Caco-2 (cell line): ENCODE measurements at regions not wholly inside any gene's neighbourhood (a gene's known extent, or its start where the extent isn't known, plus 50 kb on each side); places are given as distances from the start of the nearest gene placed in this dataset.

Experiments
- BruUV-seq: library from RNA; stranded (reverse); fragments of 400-500 nt; replicated peaks from 2 replicates; lab custom pipeline; 2021; lab: Mats Ljungman, UMichigan
- CTCF ChIA-PET: fragments of 300-600 bp; sonication (Branson Sonifier 250); formaldehyde crosslinking; loops from one replicate; lab custom pipeline; 2022; ENCODE audit warnings: antibody characterized with exemption; lab: Charles Lee
- POLR2A ChIA-PET: fragments of 300-600 bp; sonication (Branson Sonifier 250); formaldehyde crosslinking; loops from one replicate; lab custom pipeline; 2022; ENCODE audit warnings: antibody characterized with exemption; lab: Charles Lee
- DNase-seq, 2 experiments: peaks; one replicate each; pipeline versions ENCODE4 v3.0.0 to v3.0.0-alpha.2; 2020 to 2022
- H3K27me3 ChIP-seq: replicated peaks from 2 replicates; pipeline ENCODE4 v1.6.0; 2011; ENCODE audit warnings: low read length; ENCODE audit not compliant: control insufficient read depth, insufficient read depth
- H3K36me3 ChIP-seq: 2 replicates; pipeline ENCODE4 v1.5.1; 2011; ENCODE audit warnings: low read length; ENCODE audit not compliant: control insufficient read depth, insufficient read depth
- H3K4me1 ChIP-seq: fragments of 250-450 bp; sonication (Bioruptor Pico); 2 replicates; pipeline ENCODE4 v1.5.1; 2020; ENCODE audit warnings: mild to moderate bottlenecking
- H3K4me3 ChIP-seq: 2 replicates; pipeline ENCODE4 v1.5.1; 2011; ENCODE audit warnings: low read depth, mild to moderate bottlenecking, control low read depth, low read length
- H3K9me3 ChIP-seq: fragments of 250-450 bp; sonication (Bioruptor Pico); 2 replicates; pipeline ENCODE4 v1.5.1; 2020; ENCODE audit warnings: mild to moderate bottlenecking, moderate library complexity
- H3K27ac Mint-ChIP-seq: one replicate; pipeline ENCODE4 v1.8.0; 2022; ENCODE audit warnings: mixed read lengths; ENCODE audit not compliant: unreplicated experiment
- H3K27me3 Mint-ChIP-seq: one replicate; pipeline ENCODE4 v1.8.0; 2022; ENCODE audit warnings: mixed read lengths; ENCODE audit not compliant: insufficient read depth, unreplicated experiment
- H3K36me3 Mint-ChIP-seq: one replicate; pipeline ENCODE4 v1.8.0; 2022; ENCODE audit warnings: mild to moderate bottlenecking, mixed read lengths; ENCODE audit not compliant: insufficient read depth, unreplicated experiment
- H3K4me1 Mint-ChIP-seq: one replicate; pipeline ENCODE4 v1.8.0; 2022; ENCODE audit warnings: low read depth, mixed read lengths; ENCODE audit not compliant: unreplicated experiment
- H3K4me3 Mint-ChIP-seq: one replicate; pipeline ENCODE4 v1.8.0; 2022; ENCODE audit warnings: mild to moderate bottlenecking, moderate library complexity, mixed read lengths; ENCODE audit not compliant: unreplicated experiment
- H3K9me3 Mint-ChIP-seq: one replicate; pipeline ENCODE4 v1.8.0; 2022; ENCODE audit warnings: mixed read lengths; ENCODE audit not compliant: unreplicated experiment
- CTCF ChIP-seq, 2 experiments: fragments of 200-600 bp in 1 of 2; IDR thresholded peaks; 1 replicate in 1 of 2; 2 replicates in 1 of 2; pipeline versions ENCODE4 v1.5.1 to v1.8.0; 2011 to 2022; ENCODE audit warnings: antibody characterized with exemption in 1 of 2, control low read depth in 1 of 2, inconsistent platforms in 1 of 2, low read depth in 1 of 2, low read length in 1 of 2, mild to moderate bottlenecking in 1 of 2, moderate library complexity in 1 of 2; ENCODE audit not compliant: insufficient read depth in 1 of 2, severe bottlenecking in 1 of 2, unreplicated experiment in 1 of 2
- intact Hi-C: fragments of 100-400 bp; cut with micrococcal nuclease; formaldehyde crosslinking; loops from one replicate; pipeline ENCODE4 v1.10.0; 2022; ENCODE audit not compliant: unreplicated experiment

- Mint-ChIP-seq H3K27me3 (no peaks in the 10 kb centered on the region), H3K36me3 (no peaks in the 10 kb centered on the region), H3K4me3 (no peak overlapping the region), H3K9me3 (no peaks in the 10 kb centered on the region), H3K4me1 (peaks cover 19% of the 10 kb centered on the region), H3K27ac (no peak overlapping the region)
- ChIA-PET CTCF (no interaction called here), POLR2A (no interaction called here)
- Histone ChIP-seq H3K4me1 (peaks cover 8% of the 10 kb centered on the region), H3K27me3 (no peaks in the 10 kb centered on the region), H3K9me3 (no peaks in the 10 kb centered on the region), H3K4me3 (no peak overlapping the region), H3K36me3 (no peaks in the 10 kb centered on the region)
- DNase-seq, result no peak
- intact Hi-C loops, result no loop called here
- no peak for TF ChIP-seq CTCF (IDR thresholded peaks at IDR 0.05; ENCODE audit: insufficient read depth in 1 of 2, low read depth in 1 of 2, low read length in 1 of 2, severe bottlenecking in 1 of 2, unreplicated experiment in 1 of 2)
- no TSS peak for BruUV-seq
Observed at GRCh38 chr2:63696496-63696895, 107.7 kb downstream of the MDH1 start.

- Mint-ChIP-seq H3K27ac (no peak overlapping the region), H3K4me3 (no peak overlapping the region), H3K27me3 (no peaks in the 10 kb centered on the region), H3K4me1 (peaks cover 19% of the 10 kb centered on the region), H3K36me3 (no peaks in the 10 kb centered on the region), H3K9me3 (no peaks in the 10 kb centered on the region)
- no peaks in the 10 kb centered on the region for H3K36me3 ChIP-seq
- ChIA-PET POLR2A (no interaction called here), CTCF (no interaction called here)
- intact Hi-C loops, result no loop called here
- DNase-seq, result no peak
- no peak for TF ChIP-seq CTCF (IDR thresholded peaks at IDR 0.05; ENCODE audit: insufficient read depth in 1 of 2, low read depth in 1 of 2, low read length in 1 of 2, severe bottlenecking in 1 of 2, unreplicated experiment in 1 of 2)
- no peak overlapping the region for H3K4me3 ChIP-seq
- no peaks in the 10 kb centered on the region for H3K27me3 ChIP-seq
- H3K9me3 ChIP-seq, result no peaks in the 10 kb centered on the region
- peaks cover 8% of the 10 kb centered on the region for H3K4me1 ChIP-seq
- BruUV-seq, result no TSS peak
Observed at GRCh38 chr2:63697160-63697559, 108.4 kb downstream of the MDH1 start.

DNA sequence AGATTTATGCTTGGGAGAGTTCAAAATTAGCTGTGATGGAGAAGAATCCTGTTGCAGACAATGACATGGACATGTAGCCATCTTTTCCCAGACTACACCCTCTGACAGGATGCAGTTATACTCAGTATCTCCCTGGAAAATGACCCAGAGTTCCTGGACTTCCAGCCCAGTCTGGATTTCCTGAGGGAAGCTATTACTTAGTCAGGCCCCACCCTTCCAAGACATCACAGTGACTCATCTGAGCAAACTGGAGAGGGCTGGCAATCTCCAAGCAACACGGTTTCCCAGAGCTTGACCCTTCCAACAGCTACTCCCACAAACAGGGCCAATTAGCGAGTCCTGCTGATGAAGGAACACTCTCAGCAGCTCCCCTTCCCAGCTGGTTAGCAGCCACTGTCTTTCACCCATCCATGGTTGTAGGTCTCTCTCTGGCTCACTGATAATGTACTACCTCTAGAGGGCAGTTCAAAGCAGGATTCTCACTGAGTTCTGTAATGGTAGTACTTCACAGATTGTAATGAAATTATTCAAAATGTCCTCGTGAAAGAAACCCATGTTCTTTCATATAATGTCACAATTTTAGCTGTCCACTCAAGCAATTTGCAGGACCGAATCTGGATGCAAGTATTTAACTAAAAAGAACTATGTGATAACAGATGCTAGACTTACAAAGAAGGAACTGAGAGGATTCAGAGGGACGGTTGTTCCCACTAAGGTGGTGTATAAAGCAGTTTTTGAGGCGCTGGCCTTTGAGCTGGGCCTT, 110.2 kb downstream of the MDH1 start:
- H3K9me3 ChIP-seq, result peaks cover 5% of the 10 kb centered on the region; the same call in 1 of the 2 replicates
- DNase-seq, result peak; percentile 62 to 69
- ChIA-PET CTCF (interaction anchor here (0.6 to 2.6 kb wide), 12 partner anchors 9 to 183 kb away, joined by 3 to 22 read pairs (median 4); partner anchors contain the start of gene UGP2), POLR2A (interaction anchor here (0.5 to 1.0 kb wide), 4 partner anchors 37 to 180 kb away, joined by 3 to 7 read pairs (median 4); partner anchors contain the start of gene UGP2)
- Mint-ChIP-seq H3K4me1 (peaks cover 9% of the 10 kb centered on the region), H3K36me3 (no peaks in the 10 kb centered on the region), H3K27me3 (no peaks in the 10 kb centered on the region), H3K27ac (peak overlapping the region; percentile 34), H3K9me3 (no peaks in the 10 kb centered on the region), H3K4me3 (no peak overlapping the region)
- no TSS peak for BruUV-seq
- intact Hi-C loops, result loop anchor here (1.0 to 2.0 kb wide), 3 partner anchors 36 to 162 kb away; partner anchors contain the start of gene UGP2
- peak; percentile 57 to 65 for TF ChIP-seq CTCF (IDR thresholded peaks at IDR 0.05; ENCODE audit: insufficient read depth in 1 of 2, low read depth in 1 of 2, low read length in 1 of 2, severe bottlenecking in 1 of 2, unreplicated experiment in 1 of 2)
- no peak overlapping the region for H3K4me3 ChIP-seq
- no peaks in the 10 kb centered on the region for H3K36me3 ChIP-seq
- H3K27me3 ChIP-seq, result no peaks in the 10 kb centered on the region
- H3K4me1 ChIP-seq, result peaks cover 8% of the 10 kb centered on the region
